IMR-90 (cell line): ENCODE measurements at regions not wholly inside any gene's neighbourhood (a gene's known extent, or its start where the extent isn't known, plus 50 kb on each side); places are given as distances from the start of the nearest gene placed in this dataset.

ENCODE experiments used
- ATAC-seq: fragments of 200-7000 bp; cut with Tn5 transposase; 2 replicates; pipeline ENCODE4 v1.9.1; 2020; ENCODE audit warnings: low read depth, mild to moderate bottlenecking, moderate library complexity
- BruUV-seq: library from RNA; stranded (reverse); fragments of 400-500 nt; replicated peaks from 2 replicates; lab custom pipeline; 2021; lab: Mats Ljungman, UMichigan
- CTCF ChIA-PET: fragments of 300-600 bp; formaldehyde crosslinking; extraction: SDS; loops from one replicate; lab custom pipeline; 2021; ENCODE audit warnings: antibody characterized with exemption; lab: Yijun Ruan, JAX
- POLR2A ChIA-PET: fragments of 300-600 bp; sonication (Branson Sonifier 250); formaldehyde crosslinking; loops from one replicate; lab custom pipeline; 2022; ENCODE audit warnings: antibody characterized with exemption; ENCODE audit not compliant: unreplicated experiment; lab: Charles Lee
- DNase-seq: peaks from one replicate; pipeline ENCODE4 v3.0.0; 2013
- H2AFZ ChIP-seq: replicated peaks from 2 replicates; pipeline ENCODE3; 2013; ENCODE audit warnings: low read length, mild to moderate bottlenecking; ENCODE audit not compliant: poor library complexity
- H2AK5ac ChIP-seq: 2 replicates; pipeline ENCODE4 v1.6.1; 2013; ENCODE audit warnings: low read depth, low read length, inconsistent platforms
- H2AK9ac ChIP-seq: replicated peaks from 2 replicates; pipeline ENCODE3; 2013; ENCODE audit warnings: mild to moderate bottlenecking, low read depth, low read length, moderate library complexity; ENCODE audit not compliant: poor library complexity
- H2BK120ac ChIP-seq: 2 replicates; pipeline ENCODE4 v1.6.1; 2013; ENCODE audit warnings: low read depth, low read length, inconsistent platforms
- H2BK15ac ChIP-seq: 3 replicates; pipeline ENCODE4 v1.6.1; 2013; ENCODE audit warnings: low read depth, low read length, inconsistent platforms
- H2BK20ac ChIP-seq: 2 replicates; pipeline ENCODE4 v1.6.1; 2013; ENCODE audit warnings: low read depth, mild to moderate bottlenecking, inconsistent platforms, low read length, moderate library complexity
- H2BK5ac ChIP-seq: 2 replicates; pipeline ENCODE4 v1.6.1; 2013; ENCODE audit warnings: mild to moderate bottlenecking, low read depth, low read length, inconsistent platforms; ENCODE audit not compliant: poor library complexity, severe bottlenecking
- H3K14ac ChIP-seq: replicated peaks from 2 replicates; pipeline ENCODE4 v1.6.1; 2013; ENCODE audit warnings: low read depth, low read length, inconsistent platforms
- H3K18ac ChIP-seq: 2 replicates; pipeline ENCODE4 v1.6.1; 2013; ENCODE audit warnings: low read depth, low read length, control low read depth
- H3K23ac ChIP-seq: 2 replicates; pipeline ENCODE4 v1.6.1; 2013; ENCODE audit warnings: low read depth, low read length, inconsistent platforms
- H3K27ac ChIP-seq: 2 replicates; pipeline ENCODE4 v1.5.1; 2013; ENCODE audit warnings: mild to moderate bottlenecking, control low read depth, low read length; ENCODE audit not compliant: insufficient read depth
- H3K27me3 ChIP-seq: 2 replicates; pipeline ENCODE4 v1.6.1; 2013; ENCODE audit warnings: low read length; ENCODE audit not compliant: control insufficient read depth, insufficient read depth
- H3K36me3 ChIP-seq: 2 replicates; pipeline ENCODE4 v1.6.1; 2013; ENCODE audit warnings: low read length, mixed read lengths; ENCODE audit not compliant: control insufficient read depth, insufficient read depth
- H3K4ac ChIP-seq: 2 replicates; pipeline ENCODE4 v1.6.1; 2013; ENCODE audit warnings: low read depth, low read length, inconsistent platforms
- H3K4me1 ChIP-seq: 2 replicates; pipeline ENCODE4 v1.6.1; 2013; ENCODE audit warnings: low read length, mixed read lengths; ENCODE audit not compliant: control insufficient read depth, insufficient read depth
- H3K4me2 ChIP-seq: 2 replicates; pipeline ENCODE4 v1.6.1; 2013; ENCODE audit warnings: low read depth, mild to moderate bottlenecking, control low read depth, low read length, moderate library complexity
- H3K4me3 ChIP-seq: 2 replicates; pipeline ENCODE4 v1.5.1; 2013; ENCODE audit warnings: low read depth, mild to moderate bottlenecking, control low read depth, low read length, moderate library complexity; ENCODE audit not compliant: insufficient read depth
- H3K56ac ChIP-seq: 2 replicates; pipeline ENCODE4 v1.6.1; 2013; ENCODE audit warnings: low read length, inconsistent platforms; ENCODE audit not compliant: insufficient read depth; ENCODE audit errors: extremely low read depth
- H3K79me1 ChIP-seq, 2 experiments: 2 replicates each; pipeline ENCODE4 v1.6.1; 2013; ENCODE audit warnings: low read length in 2 of 2, inconsistent platforms in 1 of 2, low read depth in 1 of 2
- H3K9ac ChIP-seq: 2 replicates; pipeline ENCODE4 v1.6.1; 2013; ENCODE audit warnings: low read depth, low read length, control low read depth
- H3K9me1 ChIP-seq: 2 replicates; pipeline ENCODE4 v1.6.1; 2013; ENCODE audit warnings: low read length, inconsistent platforms; ENCODE audit not compliant: insufficient read depth
- H3K9me3 ChIP-seq: 2 replicates; pipeline ENCODE4 v1.6.1; 2013; ENCODE audit warnings: low read length; ENCODE audit not compliant: control insufficient read depth, insufficient read depth
- H4K20me1 ChIP-seq: 2 replicates; pipeline ENCODE4 v1.6.1; 2013; ENCODE audit warnings: low read length, inconsistent platforms; ENCODE audit not compliant: insufficient read depth
- H4K5ac ChIP-seq: 2 replicates; pipeline ENCODE4 v1.6.1; 2013; ENCODE audit warnings: mild to moderate bottlenecking, low read depth, low read length, control low read depth
- H4K8ac ChIP-seq, 2 experiments: 2 replicates each; pipeline ENCODE4 v1.6.1; 2013; ENCODE audit warnings: low read depth in 2 of 2, low read length in 2 of 2, control low read depth in 1 of 2, inconsistent platforms in 1 of 2
- H4K91ac ChIP-seq: 2 replicates; pipeline ENCODE4 v1.6.1; 2013; ENCODE audit warnings: low read depth, low read length, inconsistent platforms; ENCODE audit not compliant: insufficient read depth
- NFE2L2 ChIP-seq: fragments of 150-350 bp; IDR thresholded peaks from 2 replicates; pipeline ENCODE4 v1.6.1; 2016; ENCODE audit warnings: low read depth, mild to moderate bottlenecking, low read length
- dilution Hi-C: fragments of 300-500 bp; cut with HindIII; formaldehyde crosslinking; loops from one replicate; pipeline ENCODE4 v1.14.3; 2018; ENCODE audit warnings: low sequenced_read_pairs; ENCODE audit not compliant: unreplicated experiment
- in situ Hi-C: fragments of 300-500 bp; cut with MboI; formaldehyde crosslinking; loops from 3 replicates; pipeline ENCODE4 v1.14.3; 2019; ENCODE audit warnings: low sequenced_read_pairs, inconsistent platforms, mixed read lengths
- intact Hi-C: fragments of 100-400 bp; cut with micrococcal nuclease; formaldehyde crosslinking; loops from 2 replicates; pipeline ENCODE4 v1.10.0; 2022

GRCh38 chr1:73775896-73776295 lies 422.1 kb downstream of the LRRIQ3 start:
- no peak overlapping the region for H3K4me2 ChIP-seq
- H3K9me3 ChIP-seq = peaks cover 9% of the 10 kb centered on the region
- in situ Hi-C loops (no loop called here), intact Hi-C loops (no loop called here), dilution Hi-C loops (no loop called here)
- H3K23ac ChIP-seq = no peak overlapping the region
- BruUV-seq = no TSS peak
- H4K91ac ChIP-seq = no peak overlapping the region
- H3K9ac ChIP-seq = no peak overlapping the region
- H3K4ac ChIP-seq = no peak overlapping the region
- no peak overlapping the region for H3K56ac ChIP-seq
- no peak for TF ChIP-seq NFE2L2
- POLR2A ChIA-PET = no interaction called here
- no peak overlapping the region for H4K8ac ChIP-seq
- no peak overlapping the region for H3K18ac ChIP-seq
- H2BK5ac ChIP-seq = no peak overlapping the region
- no peaks in the 10 kb centered on the region for H3K27me3 ChIP-seq
- CTCF ChIA-PET = no interaction called here
- no peak overlapping the region for H3K4me3 ChIP-seq
- no peak for ATAC-seq
- no peaks in the 10 kb centered on the region for H4K20me1 ChIP-seq
- no peak overlapping the region for H2AFZ ChIP-seq
- H2BK15ac ChIP-seq = no peak overlapping the region
- no peaks in the 10 kb centered on the region for H3K9me1 ChIP-seq
- H2BK120ac ChIP-seq = no peak overlapping the region
- DNase-seq = no peak
- H3K36me3 ChIP-seq = no peaks in the 10 kb centered on the region
- no peak overlapping the region for H3K27ac ChIP-seq
- no peak overlapping the region for H2AK9ac ChIP-seq
- H2AK5ac ChIP-seq = no peak overlapping the region
- no peaks in the 10 kb centered on the region for H3K4me1 ChIP-seq
- no peaks in the 10 kb centered on the region for H3K79me1 ChIP-seq
- no peak overlapping the region for H3K14ac ChIP-seq
- no peak overlapping the region for H4K5ac ChIP-seq
- H2BK20ac ChIP-seq = no peak overlapping the region
